ENCODE measurements at regions not wholly inside any gene's neighbourhood (a gene's known extent, or its start where the extent isn't known, plus 50 kb on each side); places are given as distances from the start of the nearest gene placed in this dataset.

DNA sequence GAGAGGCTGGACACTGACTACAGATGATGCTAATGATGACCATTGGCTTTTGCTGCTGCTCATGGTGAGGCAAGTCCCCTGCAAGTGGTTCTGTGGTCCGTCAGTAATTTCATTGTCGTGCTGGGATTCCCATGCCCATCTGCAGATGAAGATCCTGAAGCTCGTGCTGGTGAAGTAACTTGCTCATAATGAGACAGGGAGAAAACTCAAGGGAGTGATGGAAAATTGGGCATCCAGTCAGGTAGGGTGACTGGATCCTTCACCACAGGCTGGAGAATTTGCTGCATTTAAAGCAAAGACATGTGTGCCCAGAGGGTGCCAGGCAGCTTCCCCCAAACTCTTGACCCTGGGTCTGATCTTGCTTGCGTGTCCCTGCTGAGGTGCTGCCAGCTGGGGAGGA is 125.6 kb downstream of the TSN start:
- H3K4me2 ChIP-seq (ENCODE audit: low read length), result no peak overlapping the region
- H3K9me3 ChIP-seq (ENCODE audit: control insufficient read depth, insufficient read depth, low read length), result no peaks in the 10 kb centered on the region
- H3F3A ChIP-seq (ENCODE audit: control insufficient read depth, insufficient read depth), result no peaks in the 10 kb centered on the region
- TF ChIP-seq EZH2phosphoT487 (IDR thresholded peaks at IDR 0.05; ENCODE audit: borderline replicate concordance, low read length), result no peak
- TF ChIP-seq, protein P1, sequence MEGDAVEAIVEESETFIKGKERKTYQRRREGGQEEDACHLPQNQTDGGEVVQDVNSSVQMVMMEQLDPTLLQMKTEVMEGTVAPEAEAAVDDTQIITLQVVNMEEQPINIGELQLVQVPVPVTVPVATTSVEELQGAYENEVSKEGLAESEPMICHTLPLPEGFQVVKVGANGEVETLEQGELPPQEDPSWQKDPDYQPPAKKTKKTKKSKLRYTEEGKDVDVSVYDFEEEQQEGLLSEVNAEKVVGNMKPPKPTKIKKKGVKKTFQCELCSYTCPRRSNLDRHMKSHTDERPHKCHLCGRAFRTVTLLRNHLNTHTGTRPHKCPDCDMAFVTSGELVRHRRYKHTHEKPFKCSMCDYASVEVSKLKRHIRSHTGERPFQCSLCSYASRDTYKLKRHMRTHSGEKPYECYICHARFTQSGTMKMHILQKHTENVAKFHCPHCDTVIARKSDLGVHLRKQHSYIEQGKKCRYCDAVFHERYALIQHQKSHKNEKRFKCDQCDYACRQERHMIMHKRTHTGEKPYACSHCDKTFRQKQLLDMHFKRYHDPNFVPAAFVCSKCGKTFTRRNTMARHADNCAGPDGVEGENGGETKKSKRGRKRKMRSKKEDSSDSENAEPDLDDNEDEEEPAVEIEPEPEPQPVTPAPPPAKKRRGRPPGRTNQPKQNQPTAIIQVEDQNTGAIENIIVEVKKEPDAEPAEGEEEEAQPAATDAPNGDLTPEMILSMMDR (IDR thresholded peaks at IDR 0.05; ENCODE audit: low read depth, low read length, poor library complexity, severe bottlenecking), result no peak
- no peaks in the 10 kb centered on the region for H3K36me3 ChIP-seq (ENCODE audit: control insufficient read depth, low read length)
- no peaks in the 10 kb centered on the region for H3K9me2 ChIP-seq (replicated peaks; ENCODE audit: control insufficient read depth, low read length)
- H3K27ac ChIP-seq (ENCODE audit: low read depth, low read length), result no peak overlapping the region
- H3K4me1 ChIP-seq (ENCODE audit: control insufficient read depth, low read length), result peaks cover 7% of the 10 kb centered on the region
- H4K20me1 ChIP-seq (ENCODE audit: control insufficient read depth, insufficient read depth, low read depth, low read length), result no peaks in the 10 kb centered on the region
- no peak overlapping the region for H3K4me3 ChIP-seq (ENCODE audit: low read length)
- H3K79me2 ChIP-seq (ENCODE audit: control insufficient read depth, low read length), result no peaks in the 10 kb centered on the region
- no peaks in the 10 kb centered on the region for H3K27me3 ChIP-seq (ENCODE audit: control insufficient read depth, low read length)

DNA sequence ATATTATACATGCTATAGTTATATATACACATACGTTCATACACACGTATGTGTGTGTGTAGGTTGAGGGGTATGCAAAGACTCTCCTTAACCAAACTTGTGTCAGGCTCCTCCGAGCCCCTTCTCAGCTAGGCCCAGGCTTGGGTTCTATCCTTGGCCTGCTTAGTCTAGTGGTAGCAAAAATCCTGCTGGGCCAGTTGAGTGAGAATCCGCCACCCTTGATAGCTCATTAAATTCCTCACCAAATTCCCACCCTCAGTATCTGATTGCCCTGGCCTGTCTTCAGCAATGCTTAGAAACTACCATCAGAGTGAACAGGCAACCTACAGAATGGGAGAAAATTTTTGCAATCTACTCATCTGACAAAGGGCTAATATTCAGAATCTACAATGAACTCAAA is 126.5 kb downstream of the TSN start:
- Histone ChIP-seq H3K36me3 (ENCODE audit: control insufficient read depth, low read length) (no peaks in the 10 kb centered on the region), H3K4me2 (ENCODE audit: low read length) (no peak overlapping the region), H3K4me3 (ENCODE audit: low read length) (no peak overlapping the region), H3K9me3 (ENCODE audit: control insufficient read depth, insufficient read depth, low read length) (no peaks in the 10 kb centered on the region), H3K27ac (ENCODE audit: low read depth, low read length) (no peak overlapping the region), H3K4me1 (ENCODE audit: control insufficient read depth, low read length) (peaks cover 7% of the 10 kb centered on the region), H3K79me2 (ENCODE audit: control insufficient read depth, low read length) (no peaks in the 10 kb centered on the region), H3F3A (ENCODE audit: control insufficient read depth, insufficient read depth) (no peaks in the 10 kb centered on the region), H3K9me2 (replicated peaks; ENCODE audit: control insufficient read depth, low read length) (no peaks in the 10 kb centered on the region), H4K20me1 (ENCODE audit: control insufficient read depth, insufficient read depth, low read depth, low read length) (no peaks in the 10 kb centered on the region), H3K27me3 (ENCODE audit: control insufficient read depth, low read length) (no peaks in the 10 kb centered on the region)
- TF ChIP-seq, protein P1 (IDR thresholded peaks at IDR 0.05; ENCODE audit: low read depth, low read length, poor library complexity, severe bottlenecking), result no peak
- TF ChIP-seq EZH2phosphoT487 (IDR thresholded peaks at IDR 0.05; ENCODE audit: borderline replicate concordance, low read length), result no peak

DNA sequence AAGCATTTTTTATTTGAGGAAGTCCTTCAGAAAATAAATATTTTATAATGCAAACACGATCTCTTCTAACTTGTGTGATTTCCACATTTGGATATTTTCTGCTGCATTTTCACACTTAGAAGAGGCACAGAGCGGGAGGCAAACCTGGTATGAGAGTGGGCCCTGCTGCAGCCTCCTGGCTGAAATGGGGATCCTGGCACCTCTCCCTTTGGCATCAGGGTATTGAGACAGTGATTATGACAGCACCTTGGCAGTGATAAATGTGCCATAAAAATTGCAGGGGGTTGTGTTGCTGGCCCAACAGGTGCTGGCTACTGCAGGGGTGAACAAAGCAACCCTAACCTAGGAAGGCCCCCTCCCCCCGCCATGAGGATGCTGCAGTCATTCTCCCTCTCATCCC is 128.6 kb downstream of the TSN start:
- no peak overlapping the region for H3K4me2 ChIP-seq (ENCODE audit: low read length)
- peaks cover 7% of the 10 kb centered on the region for H3K4me1 ChIP-seq (ENCODE audit: control insufficient read depth, low read length)
- TF ChIP-seq, protein P1 (IDR thresholded peaks at IDR 0.05; ENCODE audit: low read depth, low read length, poor library complexity, severe bottlenecking), result no peak
- TF ChIP-seq EZH2phosphoT487 (IDR thresholded peaks at IDR 0.05; ENCODE audit: borderline replicate concordance, low read length), result no peak
- no peaks in the 10 kb centered on the region for H4K20me1 ChIP-seq (ENCODE audit: control insufficient read depth, insufficient read depth, low read depth, low read length)
- no peaks in the 10 kb centered on the region for H3K9me3 ChIP-seq (ENCODE audit: control insufficient read depth, insufficient read depth, low read length)
- H3K79me2 ChIP-seq (ENCODE audit: control insufficient read depth, low read length), result no peaks in the 10 kb centered on the region
- H3K27ac ChIP-seq (ENCODE audit: low read depth, low read length), result no peak overlapping the region
- no peaks in the 10 kb centered on the region for H3K9me2 ChIP-seq (replicated peaks; ENCODE audit: control insufficient read depth, low read length)
- H3K4me3 ChIP-seq (ENCODE audit: low read length), result no peak overlapping the region
- no peaks in the 10 kb centered on the region for H3K27me3 ChIP-seq (ENCODE audit: control insufficient read depth, low read length)
- H3F3A ChIP-seq (ENCODE audit: control insufficient read depth, insufficient read depth), result no peaks in the 10 kb centered on the region
- H3K36me3 ChIP-seq (ENCODE audit: control insufficient read depth, low read length), result no peaks in the 10 kb centered on the region

DNA sequence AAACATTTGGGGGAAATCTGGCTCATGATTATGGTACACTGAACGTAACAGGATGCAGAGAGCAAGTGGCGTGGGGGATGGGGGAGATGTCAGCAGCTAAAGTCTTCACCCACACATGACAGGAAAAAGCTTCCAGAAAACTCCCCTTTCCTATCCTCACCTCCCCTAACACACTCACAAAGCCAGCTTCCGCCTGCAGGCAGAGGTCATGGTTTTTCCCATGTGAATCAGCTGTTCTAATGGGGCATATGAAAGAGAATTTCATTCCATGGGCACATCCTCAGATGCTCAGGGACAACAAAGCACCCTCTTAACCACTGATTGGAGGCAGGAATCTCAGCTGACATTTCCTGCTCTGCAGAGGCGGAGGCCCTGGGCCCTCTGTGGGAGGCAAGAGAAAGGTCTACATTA is 129.1 kb downstream of the TSN start:
- H3K27ac ChIP-seq (ENCODE audit: low read depth, low read length), result no peak overlapping the region
- H3K4me1 ChIP-seq (ENCODE audit: control insufficient read depth, low read length), result peaks cover 7% of the 10 kb centered on the region
- H3K27me3 ChIP-seq (ENCODE audit: control insufficient read depth, low read length), result no peaks in the 10 kb centered on the region
- no peak overlapping the region for H3K4me3 ChIP-seq (ENCODE audit: low read length)
- no peaks in the 10 kb centered on the region for H4K20me1 ChIP-seq (ENCODE audit: control insufficient read depth, insufficient read depth, low read depth, low read length)
- H3K9me2 ChIP-seq (replicated peaks; ENCODE audit: control insufficient read depth, low read length), result no peaks in the 10 kb centered on the region
- H3K36me3 ChIP-seq (ENCODE audit: control insufficient read depth, low read length), result no peaks in the 10 kb centered on the region
- no peaks in the 10 kb centered on the region for H3F3A ChIP-seq (ENCODE audit: control insufficient read depth, insufficient read depth)
- no peaks in the 10 kb centered on the region for H3K79me2 ChIP-seq (ENCODE audit: control insufficient read depth, low read length)
- H3K9me3 ChIP-seq (ENCODE audit: control insufficient read depth, insufficient read depth, low read length), result no peaks in the 10 kb centered on the region
- TF ChIP-seq, protein P1 (IDR thresholded peaks at IDR 0.05; ENCODE audit: low read depth, low read length, poor library complexity, severe bottlenecking), result no peak
- no peak for TF ChIP-seq EZH2phosphoT487 (IDR thresholded peaks at IDR 0.05; ENCODE audit: borderline replicate concordance, low read length)
- no peak overlapping the region for H3K4me2 ChIP-seq (ENCODE audit: low read length)
